ENCODE measurements at regions not wholly inside any gene's neighbourhood (a gene's known extent, or its start where the extent isn't known, plus 50 kb on each side); places are given as distances from the start of the nearest gene placed in this dataset.
"Not testable (repeated sequence)": the region's sequence is repeated elsewhere in the genome, so short reads cannot be mapped to it uniquely, and the experiment has no call there.

- H3K9ac ChIP-seq (ENCODE audit: control insufficient read depth, insufficient read depth, low read length); ATAC-seq; H2AFZ ChIP-seq (ENCODE audit: control insufficient read depth, low read depth, low read length); RAD21 ChIA-PET (ENCODE audit: unreplicated experiment); BruUV-seq (replicated peaks); intact Hi-C loops (cut with micrococcal nuclease; ENCODE audit: unreplicated experiment); POLR2A ChIA-PET; H3K4me2 ChIP-seq (ENCODE audit: control insufficient read depth, insufficient read depth); H4K20me1 ChIP-seq (ENCODE audit: control insufficient read depth, insufficient read depth); H3K79me2 ChIP-seq (ENCODE audit: control insufficient read depth, insufficient read depth, low read length); in situ Hi-C loops (cut with MboI); H3K27ac ChIP-seq (ENCODE audit: control insufficient read depth, insufficient read depth); H3K9me3 ChIP-seq (replicated peaks; ENCODE audit: control insufficient read depth, insufficient read depth, low read length); SMC1A ChIA-PET (ENCODE audit: uncharacterized antibody, unreplicated experiment); H3K4me1 ChIP-seq (ENCODE audit: control insufficient read depth, insufficient read depth, low read length); H3K36me3 ChIP-seq (ENCODE audit: control insufficient read depth in 2 of 2, insufficient read depth in 2 of 2, low read length in 1 of 2); FAIRE-seq; H3K27me3 ChIP-seq (replicated peaks in 1 of 2; ENCODE audit: control insufficient read depth in 2 of 2, insufficient read depth in 2 of 2, low read length in 1 of 2); H3K4me3 ChIP-seq: not testable (repeated sequence)
- WGBS (ENCODE audit: insufficient coverage, insufficient replicate concordance, low lambda C conversion rate, missing lambda C conversion rate), result 35% methylated on average over 13 of the region's 13 CpGs
- peak; percentile 52 for TF ChIP-seq RELA (IDR thresholded peaks at IDR 0.05; ENCODE audit: borderline replicate concordance, partially characterized antibody)
- TF ChIP-seq JUNB (IDR thresholded peaks at IDR 0.05), result 0 out of 2 replicates have a peak, but pooled peaks have one; percentile 29
- TF ChIP-seq RAD21 (IDR thresholded peaks at IDR 0.05; ENCODE audit: insufficient read depth, low read depth, low read length), result peak; percentile 30; the same call in 1 of the 2 replicates
- peak; percentile 24 to 37 (median 34); a peak in 3 of 6 replicates for TF ChIP-seq CTCF (IDR thresholded peaks at IDR 0.05 in 2 of 3, conservative IDR thresholded peaks at IDR 0.05 in 1 of 3; ENCODE audit: control insufficient read depth in 2 of 3, extremely low read depth in 1 of 3, insufficient read depth in 1 of 3, low read depth in 3 of 3, low read length in 3 of 3)
- DNase-seq (ENCODE audit: low read depth, low spot score), result peak; percentile 17
- CTCF ChIA-PET, result interaction anchor here (1.3 kb wide), 1 partner anchor 23 kb away, joined by 3 read pairs; no protein-coding TSS in a partner anchor
Observed at GRCh38 chr3:125697979-125698640, 102.8 kb upstream of the OSBPL11 start.

GRCh38 chr3:125715651-125716050, 120.4 kb upstream of the OSBPL11 start:
- in situ Hi-C loops (cut with MboI), result no loop called here
- no peak for ATAC-seq
- DNase-seq (ENCODE audit: low read depth, low spot score), result no peak
- no TSS peak for BruUV-seq (replicated peaks)
- Histone ChIP-seq H2AFZ (ENCODE audit: control insufficient read depth, low read depth, low read length) (no peak overlapping the region), H4K20me1 (ENCODE audit: control insufficient read depth, insufficient read depth) (no peaks in the 10 kb centered on the region), H3K36me3 (ENCODE audit: control insufficient read depth in 2 of 2, insufficient read depth in 2 of 2, low read length in 1 of 2) (no peaks in the 10 kb centered on the region), H3K4me1 (ENCODE audit: control insufficient read depth, insufficient read depth, low read length) (no peaks in the 10 kb centered on the region), H3K4me3 (no peak overlapping the region), H3K27me3 (replicated peaks in 1 of 2; ENCODE audit: control insufficient read depth in 2 of 2, insufficient read depth in 2 of 2, low read length in 1 of 2) (no peaks in the 10 kb centered on the region), H3K9ac (ENCODE audit: control insufficient read depth, insufficient read depth, low read length) (no peak overlapping the region), H3K79me2 (ENCODE audit: control insufficient read depth, insufficient read depth, low read length) (no peaks in the 10 kb centered on the region), H3K9me3 (replicated peaks; ENCODE audit: control insufficient read depth, insufficient read depth, low read length) (no peaks in the 10 kb centered on the region), H3K4me2 (ENCODE audit: control insufficient read depth, insufficient read depth) (no peak overlapping the region), H3K27ac (ENCODE audit: control insufficient read depth, insufficient read depth) (no peak overlapping the region)
- FAIRE-seq, result no peak
- ChIA-PET RAD21 (ENCODE audit: unreplicated experiment) (no interaction called here), CTCF (no interaction called here), POLR2A (no interaction called here), SMC1A (ENCODE audit: uncharacterized antibody, unreplicated experiment) (no interaction called here)
- 68% methylated on average over 24 of the region's 24 CpGs for WGBS (ENCODE audit: insufficient coverage, insufficient replicate concordance, low lambda C conversion rate, missing lambda C conversion rate)
- intact Hi-C loops (cut with micrococcal nuclease; ENCODE audit: unreplicated experiment), result no loop called here
- TF ChIP-seq HCFC1 (IDR thresholded peaks at IDR 0.05; ENCODE audit: low read length), result no peak
- TF ChIP-seq IRF5 (IDR thresholded peaks at IDR 0.05; ENCODE audit: borderline replicate concordance), result no peak
- no peak for TF ChIP-seq MTA3 (IDR thresholded peaks at IDR 0.05; ENCODE audit: borderline replicate concordance, low read length)
- no peak for TF ChIP-seq KAT2A (conservative IDR thresholded peaks at IDR 0.05; ENCODE audit: control insufficient read depth, low read depth, low read length)
- no peak for TF ChIP-seq SUPT20H (IDR thresholded peaks at IDR 0.05; ENCODE audit: borderline replicate concordance, control insufficient read depth, low read depth, low read length)
- no peak for TF ChIP-seq RFX5 (IDR thresholded peaks at IDR 0.05; ENCODE audit: low read depth, low read length)
- TF ChIP-seq KLF5 (IDR thresholded peaks at IDR 0.05; ENCODE audit: partially characterized antibody), result no peak
- TF ChIP-seq ZZZ3 (IDR thresholded peaks at IDR 0.05; ENCODE audit: control insufficient read depth, insufficient read length, low read depth), result no peak
- no peak for TF ChIP-seq MLLT1 (IDR thresholded peaks at IDR 0.05)

All from GM12878 (cell line).